Nephron (organoid): ENCODE measurements at regions not wholly inside any gene's neighbourhood (a gene's known extent, or its start where the extent isn't known, plus 50 kb on each side); places are given as distances from the start of the nearest gene placed in this dataset.
A peak's percentile ranks its signal among the peaks of the same experiment; 100 is the strongest.
"Not testable (repeated sequence)": the region's sequence is repeated elsewhere in the genome, so short reads cannot be mapped to it uniquely, and the experiment has no call there.

Experiments used
- H3K27ac Mint-ChIP-seq, 3 experiments: 2 replicates each; pipeline ENCODE4 v1.8.0; 2020; ENCODE audit warnings: mixed read lengths in 3 of 3, mild to moderate bottlenecking in 2 of 3, moderate library complexity in 1 of 3
- H3K27me3 Mint-ChIP-seq: 2 replicates; pipeline ENCODE4 v1.8.0; 2021; ENCODE audit warnings: low read depth, mild to moderate bottlenecking, moderate library complexity, mixed read lengths
- H3K36me3 Mint-ChIP-seq: 2 replicates; pipeline ENCODE4 v1.8.0; 2020; ENCODE audit warnings: low read depth, mixed read lengths
- H3K4me1 Mint-ChIP-seq: 2 replicates; pipeline ENCODE4 v1.8.0; 2020; ENCODE audit warnings: mixed read lengths
- H3K4me3 Mint-ChIP-seq, 3 experiments: 2 replicates each; pipeline ENCODE4 v1.8.0; 2020; ENCODE audit warnings: mild to moderate bottlenecking in 3 of 3, mixed read lengths in 3 of 3, moderate library complexity in 2 of 3
- H3K9me3 Mint-ChIP-seq: 2 replicates; pipeline ENCODE4 v1.8.0; 2020; ENCODE audit warnings: mixed read lengths
- CTCF ChIP-seq, 3 experiments: fragments of 200-600 bp; sonication (generic); IDR thresholded peaks; one replicate each; pipeline ENCODE4 v1.5.0; 2021; ENCODE audit warnings: antibody characterized with exemption in 3 of 3; ENCODE audit not compliant: unreplicated experiment in 3 of 3

- H3K36me3 Mint-ChIP-seq: no peaks in the 10 kb centered on the region
- no peak overlapping the region for H3K27ac Mint-ChIP-seq
- H3K4me3 Mint-ChIP-seq: peak overlapping the region in 1 of 3 experiments; percentile 34
- TF ChIP-seq CTCF (IDR thresholded peaks at IDR 0.05; ENCODE audit: unreplicated experiment in 3 of 3): no peak
- H3K4me1 Mint-ChIP-seq: peaks cover 9% of the 10 kb centered on the region
- H3K9me3 Mint-ChIP-seq: no peaks in the 10 kb centered on the region
- peaks cover 45% of the 10 kb centered on the region for H3K27me3 Mint-ChIP-seq
Measured at GRCh38 chr10:123357421-123357930, 203.3 kb downstream of the BUB3 start.

DNA sequence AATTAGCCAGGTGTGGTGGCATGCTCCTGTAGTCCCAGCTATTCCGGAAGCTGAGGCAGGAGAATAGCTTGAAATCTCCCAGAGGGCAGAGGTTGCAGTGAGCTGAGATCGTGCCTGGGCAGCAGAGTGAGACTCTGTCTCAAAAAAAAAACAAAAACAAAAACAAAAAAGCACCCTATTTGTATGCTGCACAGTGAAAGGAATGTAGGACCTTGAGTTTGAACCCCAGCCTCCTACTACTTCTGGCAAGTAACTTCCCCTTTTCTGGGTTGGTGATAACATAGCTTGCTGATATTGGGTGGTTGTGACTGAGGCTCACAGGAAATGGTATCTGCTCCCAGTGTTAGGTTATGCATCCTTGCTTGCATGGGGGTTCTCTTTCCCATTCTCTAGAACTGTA is 205.3 kb downstream of the BUB3 start:
- Mint-ChIP-seq H3K9me3 (no peaks in the 10 kb centered on the region), H3K36me3 (no peaks in the 10 kb centered on the region), H3K4me1 (peaks cover 9% of the 10 kb centered on the region), H3K27ac (no peak overlapping the region), H3K4me3 (no peak overlapping the region), H3K27me3 (peaks cover 40% of the 10 kb centered on the region)
- no peak for TF ChIP-seq CTCF (IDR thresholded peaks at IDR 0.05; ENCODE audit: unreplicated experiment in 3 of 3)

- H3K27me3 Mint-ChIP-seq: peaks cover 22% of the 10 kb centered on the region
- H3K4me1 Mint-ChIP-seq: peaks cover 9% of the 10 kb centered on the region
- H3K36me3 Mint-ChIP-seq: no peaks in the 10 kb centered on the region
- H3K27ac Mint-ChIP-seq: no peak overlapping the region
- no peak for TF ChIP-seq CTCF (IDR thresholded peaks at IDR 0.05; ENCODE audit: unreplicated experiment in 3 of 3)
- no peak overlapping the region for H3K4me3 Mint-ChIP-seq
- no peaks in the 10 kb centered on the region for H3K9me3 Mint-ChIP-seq
Measured at GRCh38 chr10:123361832-123362231, 207.6 kb downstream of the BUB3 start.

DNA sequence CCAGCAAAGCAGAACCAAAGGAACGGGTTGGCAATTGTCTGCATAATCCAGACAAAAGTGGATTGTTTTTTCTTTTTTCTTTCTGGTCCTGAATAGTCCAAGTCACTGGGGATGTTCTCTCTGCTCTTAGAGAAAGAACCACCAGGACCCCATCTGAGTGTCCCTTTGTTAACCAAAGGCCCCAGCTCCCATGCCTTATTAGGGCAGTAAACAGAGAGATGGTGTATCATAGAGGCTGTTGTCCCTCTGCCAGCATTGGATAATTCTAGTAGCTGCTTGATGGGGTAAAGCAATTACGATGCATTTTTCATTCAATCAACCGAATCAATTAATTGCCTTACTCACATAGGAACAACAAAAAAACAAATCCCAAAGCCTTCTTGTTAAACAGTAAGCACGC is 213.0 kb downstream of the BUB3 start:
- H3K27me3 Mint-ChIP-seq: peaks cover 12% of the 10 kb centered on the region
- no peak overlapping the region for H3K27ac Mint-ChIP-seq
- no peak overlapping the region for H3K4me3 Mint-ChIP-seq
- peaks cover 3% of the 10 kb centered on the region for H3K36me3 Mint-ChIP-seq
- peaks cover 15% of the 10 kb centered on the region for H3K9me3 Mint-ChIP-seq
- no peaks in the 10 kb centered on the region for H3K4me1 Mint-ChIP-seq
- no peak for TF ChIP-seq CTCF (IDR thresholded peaks at IDR 0.05; ENCODE audit: unreplicated experiment in 3 of 3)

- Mint-ChIP-seq H3K27me3 (peaks cover 29% of the 10 kb centered on the region), H3K9me3 (peaks cover 15% of the 10 kb centered on the region)
- H3K4me1 Mint-ChIP-seq, H3K27ac Mint-ChIP-seq, H3K4me3 Mint-ChIP-seq, H3K36me3 Mint-ChIP-seq: not testable (repeated sequence)
Measured at GRCh38 chr10:123371626-123372025, 217.4 kb downstream of the BUB3 start.

- H3K36me3 Mint-ChIP-seq: peaks cover 3% of the 10 kb centered on the region
- H3K9me3 Mint-ChIP-seq: peaks cover 15% of the 10 kb centered on the region
- no peak for TF ChIP-seq CTCF (IDR thresholded peaks at IDR 0.05; ENCODE audit: unreplicated experiment in 3 of 3)
- H3K27me3 Mint-ChIP-seq: peaks cover 30% of the 10 kb centered on the region
- no peak overlapping the region for H3K4me3 Mint-ChIP-seq
- H3K27ac Mint-ChIP-seq: no peak overlapping the region
- H3K4me1 Mint-ChIP-seq: no peaks in the 10 kb centered on the region
Measured at GRCh38 chr10:123373591-123373990, 219.4 kb downstream of the BUB3 start.
